ENCODE measurements at regions not wholly inside any gene's neighbourhood (a gene's known extent, or its start where the extent isn't known, plus 50 kb on each side); places are given as distances from the start of the nearest gene placed in this dataset.

GRCh38 chr3:181839039-181839915 is 127.6 kb downstream of the SOX2 start:
- TF ChIP-seq CTCF (IDR thresholded peaks at IDR 0.05; ENCODE audit: insufficient read depth, low read depth, low read length): no peak
- TF ChIP-seq EZH2 (IDR thresholded peaks at IDR 0.05; ENCODE audit: insufficient read depth, low read length): no peak

Data from astrocyte (in vitro differentiated cells and primary cell).